IMR-90 (cell line): ENCODE measurements at regions not wholly inside any gene's neighbourhood (a gene's known extent, or its start where the extent isn't known, plus 50 kb on each side); places are given as distances from the start of the nearest gene placed in this dataset.

Experiments used
- ATAC-seq: fragments of 200-7000 bp; cut with Tn5 transposase; 2 replicates; pipeline ENCODE4 v1.9.1; 2020; ENCODE audit warnings: low read depth, mild to moderate bottlenecking, moderate library complexity
- BruUV-seq: library from RNA; stranded (reverse); fragments of 400-500 nt; replicated peaks from 2 replicates; lab custom pipeline; 2021; lab: Mats Ljungman, UMichigan
- CTCF ChIA-PET: fragments of 300-600 bp; formaldehyde crosslinking; extraction: SDS; loops from one replicate; lab custom pipeline; 2021; ENCODE audit warnings: antibody characterized with exemption; lab: Yijun Ruan, JAX
- POLR2A ChIA-PET: fragments of 300-600 bp; sonication (Branson Sonifier 250); formaldehyde crosslinking; loops from one replicate; lab custom pipeline; 2022; ENCODE audit warnings: antibody characterized with exemption; ENCODE audit not compliant: unreplicated experiment; lab: Charles Lee
- DNase-seq: peaks from one replicate; pipeline ENCODE4 v3.0.0; 2013
- H2AFZ ChIP-seq: replicated peaks from 2 replicates; pipeline ENCODE3; 2013; ENCODE audit warnings: low read length, mild to moderate bottlenecking; ENCODE audit not compliant: poor library complexity
- H2AK5ac ChIP-seq: 2 replicates; pipeline ENCODE4 v1.6.1; 2013; ENCODE audit warnings: low read depth, low read length, inconsistent platforms
- H2AK9ac ChIP-seq: replicated peaks from 2 replicates; pipeline ENCODE3; 2013; ENCODE audit warnings: mild to moderate bottlenecking, low read depth, low read length, moderate library complexity; ENCODE audit not compliant: poor library complexity
- H2BK120ac ChIP-seq: 2 replicates; pipeline ENCODE4 v1.6.1; 2013; ENCODE audit warnings: low read depth, low read length, inconsistent platforms
- H2BK15ac ChIP-seq: 3 replicates; pipeline ENCODE4 v1.6.1; 2013; ENCODE audit warnings: low read depth, low read length, inconsistent platforms
- H2BK20ac ChIP-seq: 2 replicates; pipeline ENCODE4 v1.6.1; 2013; ENCODE audit warnings: low read depth, mild to moderate bottlenecking, inconsistent platforms, low read length, moderate library complexity
- H2BK5ac ChIP-seq: 2 replicates; pipeline ENCODE4 v1.6.1; 2013; ENCODE audit warnings: mild to moderate bottlenecking, low read depth, low read length, inconsistent platforms; ENCODE audit not compliant: poor library complexity, severe bottlenecking
- H3K14ac ChIP-seq: replicated peaks from 2 replicates; pipeline ENCODE4 v1.6.1; 2013; ENCODE audit warnings: low read depth, low read length, inconsistent platforms
- H3K18ac ChIP-seq: 2 replicates; pipeline ENCODE4 v1.6.1; 2013; ENCODE audit warnings: low read depth, low read length, control low read depth
- H3K23ac ChIP-seq: 2 replicates; pipeline ENCODE4 v1.6.1; 2013; ENCODE audit warnings: low read depth, low read length, inconsistent platforms
- H3K27ac ChIP-seq: 2 replicates; pipeline ENCODE4 v1.5.1; 2013; ENCODE audit warnings: mild to moderate bottlenecking, control low read depth, low read length; ENCODE audit not compliant: insufficient read depth
- H3K27me3 ChIP-seq: 2 replicates; pipeline ENCODE4 v1.6.1; 2013; ENCODE audit warnings: low read length; ENCODE audit not compliant: control insufficient read depth, insufficient read depth
- H3K36me3 ChIP-seq: 2 replicates; pipeline ENCODE4 v1.6.1; 2013; ENCODE audit warnings: low read length, mixed read lengths; ENCODE audit not compliant: control insufficient read depth, insufficient read depth
- H3K4ac ChIP-seq: 2 replicates; pipeline ENCODE4 v1.6.1; 2013; ENCODE audit warnings: low read depth, low read length, inconsistent platforms
- H3K4me1 ChIP-seq: 2 replicates; pipeline ENCODE4 v1.6.1; 2013; ENCODE audit warnings: low read length, mixed read lengths; ENCODE audit not compliant: control insufficient read depth, insufficient read depth
- H3K4me2 ChIP-seq: 2 replicates; pipeline ENCODE4 v1.6.1; 2013; ENCODE audit warnings: low read depth, mild to moderate bottlenecking, control low read depth, low read length, moderate library complexity
- H3K4me3 ChIP-seq: 2 replicates; pipeline ENCODE4 v1.5.1; 2013; ENCODE audit warnings: low read depth, mild to moderate bottlenecking, control low read depth, low read length, moderate library complexity; ENCODE audit not compliant: insufficient read depth
- H3K56ac ChIP-seq: 2 replicates; pipeline ENCODE4 v1.6.1; 2013; ENCODE audit warnings: low read length, inconsistent platforms; ENCODE audit not compliant: insufficient read depth; ENCODE audit errors: extremely low read depth
- H3K79me1 ChIP-seq, 2 experiments: 2 replicates each; pipeline ENCODE4 v1.6.1; 2013; ENCODE audit warnings: low read length in 2 of 2, inconsistent platforms in 1 of 2, low read depth in 1 of 2
- H3K9ac ChIP-seq: 2 replicates; pipeline ENCODE4 v1.6.1; 2013; ENCODE audit warnings: low read depth, low read length, control low read depth
- H3K9me1 ChIP-seq: 2 replicates; pipeline ENCODE4 v1.6.1; 2013; ENCODE audit warnings: low read length, inconsistent platforms; ENCODE audit not compliant: insufficient read depth
- H3K9me3 ChIP-seq: 2 replicates; pipeline ENCODE4 v1.6.1; 2013; ENCODE audit warnings: low read length; ENCODE audit not compliant: control insufficient read depth, insufficient read depth
- H4K20me1 ChIP-seq: 2 replicates; pipeline ENCODE4 v1.6.1; 2013; ENCODE audit warnings: low read length, inconsistent platforms; ENCODE audit not compliant: insufficient read depth
- H4K5ac ChIP-seq: 2 replicates; pipeline ENCODE4 v1.6.1; 2013; ENCODE audit warnings: mild to moderate bottlenecking, low read depth, low read length, control low read depth
- H4K8ac ChIP-seq, 2 experiments: 2 replicates each; pipeline ENCODE4 v1.6.1; 2013; ENCODE audit warnings: low read depth in 2 of 2, low read length in 2 of 2, control low read depth in 1 of 2, inconsistent platforms in 1 of 2
- H4K91ac ChIP-seq: 2 replicates; pipeline ENCODE4 v1.6.1; 2013; ENCODE audit warnings: low read depth, low read length, inconsistent platforms; ENCODE audit not compliant: insufficient read depth
- BHLHE40 ChIP-seq: fragments of 150-350 bp; IDR thresholded peaks from 2 replicates; pipeline ENCODE4 v1.6.1; 2016; ENCODE audit warnings: mild to moderate bottlenecking, low read depth, low read length
- CEBPB ChIP-seq: IDR thresholded peaks from 2 replicates; pipeline ENCODE4 v1.6.1; 2012; ENCODE audit warnings: low read depth, low read length, improper control_type of control experiment
- CHD1 ChIP-seq: IDR thresholded peaks from 2 replicates; pipeline ENCODE4 v1.6.1; 2012; ENCODE audit warnings: low read depth, low read length, improper control_type of control experiment
- CTCF ChIP-seq: conservative IDR thresholded peaks from 2 replicates; pipeline ENCODE4 v1.5.1; 2012; ENCODE audit warnings: mild to moderate bottlenecking, low read depth, low read length, improper control_type of control experiment
- ELK1 ChIP-seq: fragments of 150-350 bp; IDR thresholded peaks from 2 replicates; pipeline ENCODE4 v1.6.1; 2016; ENCODE audit warnings: low read depth, mild to moderate bottlenecking, low read length, moderate library complexity, borderline replicate concordance
- FOS ChIP-seq: fragments of 150-350 bp; IDR thresholded peaks from 2 replicates; pipeline ENCODE4 v1.6.1; 2016; ENCODE audit warnings: low read depth, low read length
- MAFK ChIP-seq: IDR thresholded peaks from 2 replicates; pipeline ENCODE4 v1.6.1; 2012; ENCODE audit warnings: low read depth, low read length, improper control_type of control experiment
- MAZ ChIP-seq: IDR thresholded peaks from 2 replicates; pipeline ENCODE4 v1.6.1; 2012; ENCODE audit warnings: low read depth, mild to moderate bottlenecking, low read length, improper control_type of control experiment, moderate library complexity, borderline replicate concordance
- MXI1 ChIP-seq: IDR thresholded peaks from 2 replicates; pipeline ENCODE4 v1.6.1; 2012; ENCODE audit warnings: low read depth, mild to moderate bottlenecking, low read length, moderate library complexity, borderline replicate concordance
- NFE2L2 ChIP-seq: fragments of 150-350 bp; IDR thresholded peaks from 2 replicates; pipeline ENCODE4 v1.6.1; 2016; ENCODE audit warnings: low read depth, mild to moderate bottlenecking, low read length
- POLR2A ChIP-seq: IDR thresholded peaks from 2 replicates; pipeline ENCODE4 v1.6.1; 2012; ENCODE audit warnings: mild to moderate bottlenecking, low read depth, low read length
- RAD21 ChIP-seq: IDR thresholded peaks from 2 replicates; pipeline ENCODE4 v1.6.1; 2012; ENCODE audit warnings: low read length, improper control_type of control experiment
- RCOR1 ChIP-seq: IDR thresholded peaks from 2 replicates; pipeline ENCODE4 v1.6.1; 2012; ENCODE audit warnings: mild to moderate bottlenecking, low read length, improper control_type of control experiment; ENCODE audit not compliant: insufficient replicate concordance
- RFX5 ChIP-seq: IDR thresholded peaks from 2 replicates; pipeline ENCODE4 v1.8.0; 2012; ENCODE audit warnings: low read depth, mild to moderate bottlenecking, low read length, moderate library complexity
- SMC3 ChIP-seq: fragments of 150-350 bp; IDR thresholded peaks from 2 replicates; pipeline ENCODE4 v1.6.1; 2016; ENCODE audit warnings: low read depth, mild to moderate bottlenecking, antibody characterized with exemption, low read length, moderate library complexity
- USF2 ChIP-seq: fragments of 150-350 bp; IDR thresholded peaks from 2 replicates; pipeline ENCODE4 v1.6.1; 2017; ENCODE audit warnings: mild to moderate bottlenecking, antibody characterized with exemption, low read length, low read depth
- WGBS, 2 experiments: methylation state at CpG; one replicate each; pipeline versions ENCODE4 v1.1.5 to v1.1.7; 2013; ENCODE audit warnings: missing lambda C conversion rate in 2 of 2; ENCODE audit not compliant: insufficient read length in 1 of 2; ENCODE audit errors: extremely low coverage in 2 of 2; 5-methylcytosine and 5-hydroxymethylcytosine counted together
- dilution Hi-C: fragments of 300-500 bp; cut with HindIII; formaldehyde crosslinking; loops from one replicate; pipeline ENCODE4 v1.14.3; 2018; ENCODE audit warnings: low sequenced_read_pairs; ENCODE audit not compliant: unreplicated experiment
- in situ Hi-C: fragments of 300-500 bp; cut with MboI; formaldehyde crosslinking; loops from 3 replicates; pipeline ENCODE4 v1.14.3; 2019; ENCODE audit warnings: low sequenced_read_pairs, inconsistent platforms, mixed read lengths
- intact Hi-C: fragments of 100-400 bp; cut with micrococcal nuclease; formaldehyde crosslinking; loops from 2 replicates; pipeline ENCODE4 v1.10.0; 2022

GRCh38 chr2:120802867-120803484 is 67.3 kb downstream of the GLI2 start:
- in situ Hi-C loops (loop anchor here (25.0 kb wide), 1 partner anchor 466 kb away; the partner anchor contains the start of gene INHBB), dilution Hi-C loops (no loop called here), intact Hi-C loops (no loop called here)
- peak; percentile 18 for DNase-seq
- ATAC-seq, result peak; percentile 36
- Histone ChIP-seq H4K8ac (peak overlapping the region in 1 of 2 experiments; percentile 27; a peak in 2 of 4 replicates), H3K79me1 (peaks cover 47 to 93% of the 10 kb centered on the region in 2 experiments), H4K91ac (no peak overlapping the region), H3K9me3 (no peaks in the 10 kb centered on the region), H3K4me1 (peaks cover 32% of the 10 kb centered on the region), H3K4me3 (no peak overlapping the region), H4K20me1 (peaks cover 89% of the 10 kb centered on the region), H2AK9ac (peak overlapping the region; percentile 34), H3K36me3 (peaks cover 22% of the 10 kb centered on the region), H2AK5ac (peak overlapping the region; percentile 68), H2BK120ac (no peak overlapping the region), H3K56ac (no peak overlapping the region), H3K4ac (peak overlapping the region; percentile 24), H3K9ac (peak overlapping the region; percentile 36; the same call in 1 of the 2 replicates), H4K5ac (no peak overlapping the region), H3K4me2 (no peak overlapping the region), H2BK5ac (no peak overlapping the region), H3K27ac (no peak overlapping the region), H3K18ac (no peak overlapping the region), H2BK15ac (no peak overlapping the region), H2AFZ (peak overlapping the region; percentile 11), H3K23ac (no peak overlapping the region; the same call in 1 of the 2 replicates), H2BK20ac (no peak overlapping the region), H3K27me3 (no peaks in the 10 kb centered on the region), H3K9me1 (peaks cover 31% of the 10 kb centered on the region), H3K14ac (peak overlapping the region; percentile 55; the same call in 1 of the 2 replicates)
- POLR2A ChIA-PET, result no interaction called here
- BruUV-seq, result no TSS peak
- TF ChIP-seq CHD1 (no peak), FOS (no peak), MXI1 (no peak), RFX5 (no peak), CTCF (no peak), POLR2A (no peak), BHLHE40 (no peak), USF2 (no peak), ELK1 (no peak), MAZ (no peak), MAFK (no peak), CEBPB (no peak), SMC3 (no peak), RAD21 (no peak), NFE2L2 (no peak), RCOR1 (no peak)
- WGBS, 2 experiments, result no CpG with 5 or more reads among the region's 3 CpGs
- CTCF ChIA-PET, result no interaction called here
